ENCODE measurements at regions not wholly inside any gene's neighbourhood (a gene's known extent, or its start where the extent isn't known, plus 50 kb on each side); places are given as distances from the start of the nearest gene placed in this dataset.

DNA sequence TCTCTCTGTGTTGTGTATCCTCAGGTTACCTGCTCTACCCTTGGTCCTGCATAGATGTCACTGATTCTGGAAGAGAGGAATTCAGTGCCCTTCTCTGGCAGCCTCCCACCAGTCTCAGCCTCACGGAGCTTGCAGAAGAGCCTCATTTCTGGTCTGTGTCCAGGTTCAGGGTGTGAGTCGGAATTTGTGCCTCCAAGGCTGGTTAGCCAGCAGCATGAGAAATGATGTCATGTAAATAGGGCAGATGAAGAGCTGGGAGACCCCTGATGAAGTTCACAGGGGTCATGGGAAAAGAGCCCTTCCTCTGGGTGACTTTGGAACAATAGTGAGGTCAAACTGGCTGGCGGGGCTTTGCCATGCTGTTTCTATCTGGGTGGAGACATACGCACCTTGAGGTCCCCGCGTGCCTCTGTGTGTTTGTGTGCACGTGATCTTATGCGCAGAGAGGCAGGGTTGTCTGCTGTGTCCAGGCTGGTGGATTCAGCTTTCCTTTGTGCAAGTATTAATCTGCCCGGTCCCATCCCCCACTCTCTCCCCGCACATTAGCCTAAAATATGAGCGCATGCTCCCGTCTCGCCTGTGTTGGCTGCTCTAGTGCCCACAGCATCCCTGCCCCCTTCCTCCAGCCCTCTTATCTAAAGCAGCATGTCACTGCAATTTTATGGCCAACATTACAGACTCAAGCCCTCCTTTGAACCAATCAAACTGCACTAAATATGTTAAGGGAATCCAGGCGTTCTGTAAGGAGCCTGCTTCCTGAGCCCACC is 256.3 kb upstream of the ZFHX3 start:
- DNase-seq (ENCODE audit: low read depth): no peak
- H3K4me3 ChIP-seq (ENCODE audit: low read depth, low read length): no peak overlapping the region
- in situ Hi-C loops (cut with HindIII; ENCODE audit: low sequenced_read_pairs): no loop called here
- TF ChIP-seq, protein P1, sequence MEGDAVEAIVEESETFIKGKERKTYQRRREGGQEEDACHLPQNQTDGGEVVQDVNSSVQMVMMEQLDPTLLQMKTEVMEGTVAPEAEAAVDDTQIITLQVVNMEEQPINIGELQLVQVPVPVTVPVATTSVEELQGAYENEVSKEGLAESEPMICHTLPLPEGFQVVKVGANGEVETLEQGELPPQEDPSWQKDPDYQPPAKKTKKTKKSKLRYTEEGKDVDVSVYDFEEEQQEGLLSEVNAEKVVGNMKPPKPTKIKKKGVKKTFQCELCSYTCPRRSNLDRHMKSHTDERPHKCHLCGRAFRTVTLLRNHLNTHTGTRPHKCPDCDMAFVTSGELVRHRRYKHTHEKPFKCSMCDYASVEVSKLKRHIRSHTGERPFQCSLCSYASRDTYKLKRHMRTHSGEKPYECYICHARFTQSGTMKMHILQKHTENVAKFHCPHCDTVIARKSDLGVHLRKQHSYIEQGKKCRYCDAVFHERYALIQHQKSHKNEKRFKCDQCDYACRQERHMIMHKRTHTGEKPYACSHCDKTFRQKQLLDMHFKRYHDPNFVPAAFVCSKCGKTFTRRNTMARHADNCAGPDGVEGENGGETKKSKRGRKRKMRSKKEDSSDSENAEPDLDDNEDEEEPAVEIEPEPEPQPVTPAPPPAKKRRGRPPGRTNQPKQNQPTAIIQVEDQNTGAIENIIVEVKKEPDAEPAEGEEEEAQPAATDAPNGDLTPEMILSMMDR (IDR thresholded peaks at IDR 0.05; ENCODE audit: low read depth, low read length, missing control alignments): no peak

DNA sequence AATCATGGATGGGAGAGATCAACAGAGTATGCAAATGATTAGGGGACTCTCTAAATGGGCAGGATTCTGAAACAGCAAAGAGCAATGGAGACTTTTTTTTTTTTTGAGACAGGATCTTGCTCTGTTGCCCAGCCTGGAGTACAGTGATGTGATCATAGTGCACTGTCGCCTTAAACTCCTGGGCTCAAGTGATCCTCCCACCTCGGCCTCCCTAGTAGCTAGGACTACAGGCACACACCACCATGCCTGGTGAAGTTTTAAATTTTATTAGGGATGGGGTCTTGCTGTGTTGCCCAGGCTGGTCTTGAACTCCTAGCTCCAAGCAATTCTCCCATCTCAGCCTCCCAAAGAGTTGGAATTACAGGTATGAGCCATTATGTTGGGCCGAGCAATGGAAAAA is 255.0 kb upstream of the ZFHX3 start:
- H3K4me3 ChIP-seq (ENCODE audit: low read depth, low read length): no peak overlapping the region
- DNase-seq (ENCODE audit: low read depth): no peak
- TF ChIP-seq, protein P1 (IDR thresholded peaks at IDR 0.05; ENCODE audit: low read depth, low read length, missing control alignments): no peak
- in situ Hi-C loops (cut with HindIII; ENCODE audit: low sequenced_read_pairs): no loop called here

DNA sequence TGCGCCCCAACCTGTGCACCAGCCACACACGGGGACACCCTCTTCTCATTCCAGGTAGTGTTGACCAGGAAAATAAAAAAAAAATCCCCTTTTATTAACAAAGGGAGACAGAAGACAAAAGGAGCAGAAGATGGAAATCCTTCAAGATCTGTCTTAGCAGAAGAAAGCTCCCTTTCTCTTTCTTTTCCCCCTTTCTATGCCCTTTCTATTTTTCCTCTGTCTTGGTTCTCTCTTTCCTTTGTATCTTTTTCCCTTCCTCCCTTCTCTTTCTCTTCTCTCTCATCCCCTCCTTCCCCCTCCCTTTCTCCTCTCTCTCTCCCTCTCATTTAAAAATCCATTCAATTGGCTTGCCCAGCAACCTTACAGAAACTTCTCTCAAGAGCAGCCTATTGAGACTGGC is 254.1 kb upstream of the ZFHX3 start:
- DNase-seq (ENCODE audit: low read depth): no peak
- H3K4me3 ChIP-seq (ENCODE audit: low read depth, low read length): no peak overlapping the region
- TF ChIP-seq, protein P1 (IDR thresholded peaks at IDR 0.05; ENCODE audit: low read depth, low read length, missing control alignments): no peak
- in situ Hi-C loops (cut with HindIII; ENCODE audit: low sequenced_read_pairs): no loop called here

DNA sequence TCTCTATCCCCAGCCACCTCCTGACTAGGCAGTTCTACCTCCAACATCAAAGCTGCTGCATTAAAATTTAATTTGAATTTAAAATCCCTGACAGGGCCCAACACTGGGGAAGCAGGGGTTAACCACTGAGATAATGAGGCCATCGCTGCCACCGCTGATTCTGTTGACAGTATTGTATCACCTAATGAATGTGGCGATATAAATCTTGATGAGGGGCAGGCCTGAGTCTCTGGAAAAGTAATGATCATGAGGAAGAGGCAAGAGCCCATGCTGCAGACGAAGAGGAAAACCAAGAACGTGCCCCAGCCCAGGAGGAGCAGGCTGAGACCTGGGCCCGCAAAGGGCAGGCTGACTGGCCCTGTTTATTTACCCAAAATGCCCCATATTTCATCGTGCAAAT is 251.4 kb upstream of the ZFHX3 start:
- no peak for DNase-seq (ENCODE audit: low read depth)
- H3K4me3 ChIP-seq (ENCODE audit: low read depth, low read length): no peak overlapping the region
- in situ Hi-C loops (cut with HindIII; ENCODE audit: low sequenced_read_pairs): no loop called here
- TF ChIP-seq, protein P1 (IDR thresholded peaks at IDR 0.05; ENCODE audit: low read depth, low read length, missing control alignments): no peak

DNA sequence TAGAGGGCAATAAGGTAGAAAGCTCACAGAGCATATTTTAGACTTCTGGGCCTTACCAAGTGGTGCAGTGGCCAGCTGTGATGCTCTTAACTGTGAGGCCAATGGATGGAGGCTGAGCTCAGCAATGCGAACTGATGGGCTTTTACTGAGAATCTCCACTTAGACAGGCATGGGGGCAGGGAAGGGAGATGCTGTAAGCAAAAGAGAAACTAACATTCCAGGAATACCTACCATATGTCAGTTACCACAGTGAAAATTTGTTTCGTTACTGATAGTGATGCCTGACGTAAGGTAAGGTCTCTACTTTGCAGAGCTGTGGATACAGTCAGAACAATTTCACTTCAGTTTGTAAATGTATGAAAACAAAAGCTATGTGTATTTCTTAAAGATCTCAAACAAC is 250.6 kb upstream of the ZFHX3 start:
- TF ChIP-seq, protein P1 (IDR thresholded peaks at IDR 0.05; ENCODE audit: low read depth, low read length, missing control alignments): no peak
- H3K4me3 ChIP-seq (ENCODE audit: low read depth, low read length): no peak overlapping the region
- peak; percentile 2 for DNase-seq (ENCODE audit: low read depth)
- in situ Hi-C loops (cut with HindIII; ENCODE audit: low sequenced_read_pairs): no loop called here

DNA sequence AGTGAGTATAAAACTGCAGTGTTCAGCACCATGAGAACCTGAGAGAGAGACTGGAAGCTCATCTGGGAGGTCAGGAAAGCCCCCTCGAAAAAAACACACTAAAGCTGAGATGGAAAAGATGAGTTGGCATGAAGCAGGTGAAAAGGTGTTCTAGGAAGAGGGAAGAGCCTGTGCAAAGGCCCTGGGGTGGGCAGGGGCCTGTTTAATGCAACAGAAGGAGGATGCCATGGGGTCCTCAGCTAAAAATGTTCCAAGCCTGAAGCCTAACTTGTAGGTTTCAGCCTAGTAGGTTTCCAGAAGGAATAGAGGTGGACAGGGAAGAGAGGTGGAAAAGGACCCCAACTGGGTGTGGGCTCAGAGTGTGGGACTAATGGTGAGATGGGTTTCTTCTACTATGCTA is 242.3 kb upstream of the ZFHX3 start:
- no peak overlapping the region for H3K4me3 ChIP-seq (ENCODE audit: low read depth, low read length)
- in situ Hi-C loops (cut with HindIII; ENCODE audit: low sequenced_read_pairs): no loop called here
- TF ChIP-seq, protein P1 (IDR thresholded peaks at IDR 0.05; ENCODE audit: low read depth, low read length, missing control alignments): no peak
- DNase-seq (ENCODE audit: low read depth): no peak

All from astrocyte of the cerebellum (primary cell).